ENCODE measurements at regions not wholly inside any gene's neighbourhood (a gene's known extent, or its start where the extent isn't known, plus 50 kb on each side); places are given as distances from the start of the nearest gene placed in this dataset.

- TF ChIP-seq CREB1 (IDR thresholded peaks at IDR 0.05; ENCODE audit: low read depth) (no peak), USF1 (IDR thresholded peaks at IDR 0.05) (no peak), EP300 (IDR thresholded peaks at IDR 0.05; ENCODE audit: borderline replicate concordance) (no peak), TCF12 (IDR thresholded peaks at IDR 0.05; ENCODE audit: low read depth) (no peak), REST (IDR thresholded peaks at IDR 0.05; ENCODE audit: low read depth) (no peak), TEAD4 (IDR thresholded peaks at IDR 0.05) (no peak), ZBTB7A (IDR thresholded peaks at IDR 0.05; ENCODE audit: low read depth) (no peak), YY1 (IDR thresholded peaks at IDR 0.05; ENCODE audit: low read depth) (no peak), EGR1 (IDR thresholded peaks at IDR 0.05) (no peak), TAF1 (IDR thresholded peaks at IDR 0.05; ENCODE audit: low read depth) (no peak), RAD21 (IDR thresholded peaks at IDR 0.05; ENCODE audit: low read depth) (no peak), CEBPB (IDR thresholded peaks at IDR 0.05) (no peak), MAX (IDR thresholded peaks at IDR 0.05) (no peak), FOXM1 (IDR thresholded peaks at IDR 0.05; ENCODE audit: borderline replicate concordance, low read depth) (no peak), NFIC (IDR thresholded peaks at IDR 0.05) (no peak)
These were observed 547.2 kb downstream of the KCNJ2 start for GRCh38 chr17:70716551-70716950.

- no peak for TF ChIP-seq NFIC (IDR thresholded peaks at IDR 0.05)
- TF ChIP-seq FOXM1 (IDR thresholded peaks at IDR 0.05; ENCODE audit: borderline replicate concordance, low read depth), result no peak
- no peak for TF ChIP-seq CEBPB (IDR thresholded peaks at IDR 0.05)
- no peak for TF ChIP-seq TAF1 (IDR thresholded peaks at IDR 0.05; ENCODE audit: low read depth)
- TF ChIP-seq USF1 (IDR thresholded peaks at IDR 0.05), result no peak
- no peak for TF ChIP-seq EP300 (IDR thresholded peaks at IDR 0.05; ENCODE audit: borderline replicate concordance)
- no peak for TF ChIP-seq RAD21 (IDR thresholded peaks at IDR 0.05; ENCODE audit: low read depth)
- TF ChIP-seq TEAD4 (IDR thresholded peaks at IDR 0.05), result no peak
- TF ChIP-seq EGR1 (IDR thresholded peaks at IDR 0.05), result no peak
- TF ChIP-seq TCF12 (IDR thresholded peaks at IDR 0.05; ENCODE audit: low read depth), result no peak
- TF ChIP-seq REST (IDR thresholded peaks at IDR 0.05; ENCODE audit: low read depth), result no peak
- TF ChIP-seq MAX (IDR thresholded peaks at IDR 0.05), result no peak
These were observed 547.7 kb downstream of the KCNJ2 start for GRCh38 chr17:70717042-70717441.

GRCh38 chr17:70736375-70736957, 567.1 kb downstream of the KCNJ2 start:
- TF ChIP-seq NFIC (IDR thresholded peaks at IDR 0.05), result no peak
- TF ChIP-seq YY1 (IDR thresholded peaks at IDR 0.05; ENCODE audit: low read depth), result no peak
- no peak for TF ChIP-seq TCF12 (IDR thresholded peaks at IDR 0.05; ENCODE audit: low read depth)
- TF ChIP-seq TEAD4 (IDR thresholded peaks at IDR 0.05), result no peak
- TF ChIP-seq MAX (IDR thresholded peaks at IDR 0.05), result no peak
- no peak for TF ChIP-seq TAF1 (IDR thresholded peaks at IDR 0.05; ENCODE audit: low read depth)
- no peak for TF ChIP-seq ZBTB7A (IDR thresholded peaks at IDR 0.05; ENCODE audit: low read depth)

GRCh38 chr17:70739065-70739464, 569.7 kb downstream of the KCNJ2 start:
- TF ChIP-seq TCF12 (IDR thresholded peaks at IDR 0.05; ENCODE audit: low read depth) (no peak), USF1 (IDR thresholded peaks at IDR 0.05) (no peak), CEBPB (IDR thresholded peaks at IDR 0.05) (no peak), ZBTB7A (IDR thresholded peaks at IDR 0.05; ENCODE audit: low read depth) (no peak), REST (IDR thresholded peaks at IDR 0.05; ENCODE audit: low read depth) (no peak), EGR1 (IDR thresholded peaks at IDR 0.05) (no peak), NFIC (IDR thresholded peaks at IDR 0.05) (no peak), MAX (IDR thresholded peaks at IDR 0.05) (no peak), RAD21 (IDR thresholded peaks at IDR 0.05; ENCODE audit: low read depth) (no peak), FOXM1 (IDR thresholded peaks at IDR 0.05; ENCODE audit: borderline replicate concordance, low read depth) (no peak), TEAD4 (IDR thresholded peaks at IDR 0.05) (no peak), TAF1 (IDR thresholded peaks at IDR 0.05; ENCODE audit: low read depth) (no peak), CREB1 (IDR thresholded peaks at IDR 0.05; ENCODE audit: low read depth) (no peak), YY1 (IDR thresholded peaks at IDR 0.05; ENCODE audit: low read depth) (no peak)
